ENCODE measurements at regions not wholly inside any gene's neighbourhood (a gene's known extent, or its start where the extent isn't known, plus 50 kb on each side); places are given as distances from the start of the nearest gene placed in this dataset.

DNA sequence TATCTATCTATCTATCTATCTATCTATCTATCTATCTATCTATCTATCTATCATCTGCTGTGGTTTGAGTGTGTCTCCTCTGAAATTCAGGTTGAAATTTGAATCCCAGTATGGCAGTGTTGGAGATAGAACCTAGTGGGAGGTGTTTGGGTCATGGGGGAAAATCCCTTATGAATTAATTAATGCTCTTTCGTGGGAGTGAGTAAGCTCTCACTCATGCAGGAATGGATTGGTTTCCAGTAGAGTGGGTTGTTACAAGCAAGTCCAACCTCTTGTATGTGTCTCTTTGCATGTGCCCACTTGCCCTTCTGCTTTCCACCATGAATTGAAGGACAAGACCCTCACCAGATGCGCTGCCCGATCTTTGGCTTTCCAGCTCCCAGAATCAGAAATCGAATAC is 113.0 kb downstream of the ANXA1 start:
- Histone ChIP-seq H4K5ac (ENCODE audit: low read depth, low read length) (no peak overlapping the region), H2BK120ac (ENCODE audit: low read depth, low read length) (no peak overlapping the region), H3K4me1 (ENCODE audit: control insufficient read depth, insufficient read depth, low read length) (no peaks in the 10 kb centered on the region), H3K4me3 (ENCODE audit: insufficient read depth, low read depth, low read length) (no peak overlapping the region), H4K20me1 (ENCODE audit: insufficient read depth, low read length) (no peaks in the 10 kb centered on the region), H3K9me3 (ENCODE audit: control insufficient read depth, insufficient read depth, low read length) (no peaks in the 10 kb centered on the region), H3K79me1 (ENCODE audit: low read depth in 1 of 2, low read length in 2 of 2) (no peaks in the 10 kb centered on the region), H2AK5ac (ENCODE audit: low read depth, low read length) (no peak overlapping the region), H3K56ac (ENCODE audit: extremely low read depth, insufficient read depth, low read length) (no peak overlapping the region), H2AK9ac (replicated peaks; ENCODE audit: low read depth, low read length, poor library complexity) (no peak overlapping the region), H4K8ac (ENCODE audit: low read depth in 2 of 2, low read length in 2 of 2) (no peak overlapping the region), H3K9me1 (ENCODE audit: insufficient read depth, low read length) (no peaks in the 10 kb centered on the region), H3K14ac (replicated peaks; ENCODE audit: low read depth, low read length) (no peak overlapping the region), H4K91ac (ENCODE audit: insufficient read depth, low read depth, low read length) (no peak overlapping the region), H3K36me3 (ENCODE audit: control insufficient read depth, insufficient read depth, low read length) (no peaks in the 10 kb centered on the region), H3K27me3 (ENCODE audit: control insufficient read depth, insufficient read depth, low read length) (no peaks in the 10 kb centered on the region), H3K18ac (ENCODE audit: low read depth, low read length) (no peak overlapping the region), H2BK5ac (ENCODE audit: low read depth, low read length, poor library complexity, severe bottlenecking) (no peak overlapping the region), H2BK20ac (ENCODE audit: low read depth, low read length) (no peak overlapping the region), H3K9ac (ENCODE audit: low read depth, low read length) (no peak overlapping the region), H3K4me2 (ENCODE audit: low read depth, low read length) (no peak overlapping the region), H2AFZ (replicated peaks; ENCODE audit: low read length, poor library complexity) (no peak overlapping the region), H2BK15ac (ENCODE audit: low read depth, low read length) (no peak overlapping the region), H3K4ac (ENCODE audit: low read depth, low read length) (no peak overlapping the region), H3K23ac (ENCODE audit: low read depth, low read length) (no peak overlapping the region), H3K27ac (ENCODE audit: insufficient read depth, low read length) (no peak overlapping the region)
- TF ChIP-seq, protein P1, sequence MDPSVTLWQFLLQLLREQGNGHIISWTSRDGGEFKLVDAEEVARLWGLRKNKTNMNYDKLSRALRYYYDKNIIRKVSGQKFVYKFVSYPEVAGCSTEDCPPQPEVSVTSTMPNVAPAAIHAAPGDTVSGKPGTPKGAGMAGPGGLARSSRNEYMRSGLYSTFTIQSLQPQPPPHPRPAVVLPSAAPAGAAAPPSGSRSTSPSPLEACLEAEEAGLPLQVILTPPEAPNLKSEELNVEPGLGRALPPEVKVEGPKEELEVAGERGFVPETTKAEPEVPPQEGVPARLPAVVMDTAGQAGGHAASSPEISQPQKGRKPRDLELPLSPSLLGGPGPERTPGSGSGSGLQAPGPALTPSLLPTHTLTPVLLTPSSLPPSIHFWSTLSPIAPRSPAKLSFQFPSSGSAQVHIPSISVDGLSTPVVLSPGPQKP (IDR thresholded peaks at IDR 0.05; ENCODE audit: borderline replicate concordance, low read depth, low read length): no peak
- TF ChIP-seq MXI1 (IDR thresholded peaks at IDR 0.05; ENCODE audit: borderline replicate concordance, low read depth, low read length) (no peak), CEBPB (IDR thresholded peaks at IDR 0.05; ENCODE audit: low read depth, low read length) (no peak), MAFK (IDR thresholded peaks at IDR 0.05; ENCODE audit: low read depth, low read length) (no peak), SMC3 (IDR thresholded peaks at IDR 0.05; ENCODE audit: low read depth, low read length) (no peak), RFX5 (IDR thresholded peaks at IDR 0.05; ENCODE audit: low read depth, low read length) (no peak), FOS (IDR thresholded peaks at IDR 0.05; ENCODE audit: low read depth, low read length) (no peak), MAZ (IDR thresholded peaks at IDR 0.05; ENCODE audit: borderline replicate concordance, low read depth, low read length) (no peak), BHLHE40 (IDR thresholded peaks at IDR 0.05; ENCODE audit: low read depth, low read length) (no peak), RCOR1 (IDR thresholded peaks at IDR 0.05; ENCODE audit: insufficient replicate concordance, low read length) (no peak), POLR2A (IDR thresholded peaks at IDR 0.05; ENCODE audit: low read depth, low read length) (no peak), CHD1 (IDR thresholded peaks at IDR 0.05; ENCODE audit: low read depth, low read length) (no peak), NFE2L2 (IDR thresholded peaks at IDR 0.05; ENCODE audit: low read depth, low read length) (no peak), RAD21 (IDR thresholded peaks at IDR 0.05; ENCODE audit: low read length) (no peak)
- TF ChIP-seq, protein P2, sequence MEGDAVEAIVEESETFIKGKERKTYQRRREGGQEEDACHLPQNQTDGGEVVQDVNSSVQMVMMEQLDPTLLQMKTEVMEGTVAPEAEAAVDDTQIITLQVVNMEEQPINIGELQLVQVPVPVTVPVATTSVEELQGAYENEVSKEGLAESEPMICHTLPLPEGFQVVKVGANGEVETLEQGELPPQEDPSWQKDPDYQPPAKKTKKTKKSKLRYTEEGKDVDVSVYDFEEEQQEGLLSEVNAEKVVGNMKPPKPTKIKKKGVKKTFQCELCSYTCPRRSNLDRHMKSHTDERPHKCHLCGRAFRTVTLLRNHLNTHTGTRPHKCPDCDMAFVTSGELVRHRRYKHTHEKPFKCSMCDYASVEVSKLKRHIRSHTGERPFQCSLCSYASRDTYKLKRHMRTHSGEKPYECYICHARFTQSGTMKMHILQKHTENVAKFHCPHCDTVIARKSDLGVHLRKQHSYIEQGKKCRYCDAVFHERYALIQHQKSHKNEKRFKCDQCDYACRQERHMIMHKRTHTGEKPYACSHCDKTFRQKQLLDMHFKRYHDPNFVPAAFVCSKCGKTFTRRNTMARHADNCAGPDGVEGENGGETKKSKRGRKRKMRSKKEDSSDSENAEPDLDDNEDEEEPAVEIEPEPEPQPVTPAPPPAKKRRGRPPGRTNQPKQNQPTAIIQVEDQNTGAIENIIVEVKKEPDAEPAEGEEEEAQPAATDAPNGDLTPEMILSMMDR (conservative IDR thresholded peaks at IDR 0.05; ENCODE audit: low read depth, low read length): no peak
- TF ChIP-seq, protein P3, sequence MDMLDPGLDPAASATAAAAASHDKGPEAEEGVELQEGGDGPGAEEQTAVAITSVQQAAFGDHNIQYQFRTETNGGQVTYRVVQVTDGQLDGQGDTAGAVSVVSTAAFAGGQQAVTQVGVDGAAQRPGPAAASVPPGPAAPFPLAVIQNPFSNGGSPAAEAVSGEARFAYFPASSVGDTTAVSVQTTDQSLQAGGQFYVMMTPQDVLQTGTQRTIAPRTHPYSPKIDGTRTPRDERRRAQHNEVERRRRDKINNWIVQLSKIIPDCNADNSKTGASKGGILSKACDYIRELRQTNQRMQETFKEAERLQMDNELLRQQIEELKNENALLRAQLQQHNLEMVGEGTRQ (IDR thresholded peaks at IDR 0.05; ENCODE audit: low read depth, low read length): no peak
- ChIA-PET POLR2A (ENCODE audit: unreplicated experiment) (no interaction called here), CTCF (no interaction called here)
- DNase-seq (no peak), ATAC-seq (ENCODE audit: low read depth) (no peak)
- no CpG with 5 or more reads among the region's 4 CpGs for WGBS, 2 experiments (ENCODE audit: extremely low coverage in 2 of 2, insufficient read length in 1 of 2)
- dilution Hi-C loops (cut with HindIII; ENCODE audit: low sequenced_read_pairs, unreplicated experiment) (no loop called here), intact Hi-C loops (cut with micrococcal nuclease) (no loop called here), in situ Hi-C loops (cut with MboI; ENCODE audit: low sequenced_read_pairs) (no loop called here)
- BruUV-seq (replicated peaks): no TSS peak

Data from IMR-90 (cell line).